Fibroblast of lung (primary cell): ENCODE measurements at regions not wholly inside any gene's neighbourhood (a gene's known extent, or its start where the extent isn't known, plus 50 kb on each side); places are given as distances from the start of the nearest gene placed in this dataset.

Source experiments
- DNase-seq, 2 donors: peaks; one replicate each; pipeline versions ENCODE4 v3.0.0 to v3.0.0-alpha.2; 2010; ENCODE audit warnings: low read depth in 2 of 2
- H2AFZ ChIP-seq: 2 replicates; pipeline ENCODE4 v1.5.1; 2012; ENCODE audit warnings: low read length, control low read depth, inconsistent platforms
- H3K27ac ChIP-seq: 2 replicates; pipeline ENCODE4 v1.5.1; 2011; ENCODE audit warnings: low read length, control low read depth; ENCODE audit not compliant: insufficient read depth
- H3K27me3 ChIP-seq: 2 replicates; pipeline ENCODE4 v1.5.1; 2011; ENCODE audit warnings: mild to moderate bottlenecking, low read length; ENCODE audit not compliant: control insufficient read depth, insufficient read depth
- H3K36me3 ChIP-seq: 2 replicates; pipeline ENCODE4 v1.5.1; 2011; ENCODE audit warnings: low read length; ENCODE audit not compliant: control insufficient read depth, insufficient read depth
- H3K4me1 ChIP-seq: 2 replicates; pipeline ENCODE4 v1.5.1; 2011; ENCODE audit warnings: low read length; ENCODE audit not compliant: control insufficient read depth, insufficient read depth; ENCODE audit errors: extremely low read depth
- H3K4me2 ChIP-seq: 2 replicates; pipeline ENCODE4 v1.5.1; 2011; ENCODE audit warnings: low read length, control low read depth; ENCODE audit not compliant: insufficient read depth; ENCODE audit errors: extremely low read depth
- H3K4me3 ChIP-seq, 4 experiments: fragments of 200-600 bp in 1 of 4; sonication (generic) in 1 of 4; replicated peaks in 1 of 4; 2 replicates each; pipeline ENCODE4 v1.5.1; 2011 to 2016; ENCODE audit warnings: low read length in 4 of 4, low read depth in 3 of 4, mild to moderate bottlenecking in 3 of 4, control low read depth in 2 of 4, inconsistent platforms in 1 of 4, mixed read lengths in 1 of 4; ENCODE audit not compliant: insufficient read depth in 1 of 4; ENCODE audit errors: control extremely low read depth in 1 of 4
- H3K79me2 ChIP-seq: 2 replicates; pipeline ENCODE4 v1.5.1; 2012; ENCODE audit warnings: mild to moderate bottlenecking, low read length, inconsistent platforms; ENCODE audit not compliant: control insufficient read depth, insufficient read depth
- H3K9ac ChIP-seq: 2 replicates; pipeline ENCODE4 v1.5.1; 2011; ENCODE audit warnings: mild to moderate bottlenecking, low read length, control low read depth; ENCODE audit not compliant: insufficient read depth
- H3K9me3 ChIP-seq: 2 replicates; pipeline ENCODE4 v1.5.1; 2012; ENCODE audit warnings: low read depth, low read length; ENCODE audit not compliant: control insufficient read depth, insufficient read depth
- H4K20me1 ChIP-seq: 2 replicates; pipeline ENCODE4 v1.5.1; 2011; ENCODE audit warnings: low read length; ENCODE audit not compliant: control insufficient read depth, insufficient read depth; ENCODE audit errors: extremely low read depth
- EZH2 ChIP-seq: IDR thresholded peaks from 2 replicates; pipeline ENCODE4 v1.5.1; 2012; ENCODE audit warnings: low read length, control low read depth, mild to moderate bottlenecking; ENCODE audit errors: missing control alignments
- TF ChIP-seq, protein P1 (sequence below), 2 donors: IDR thresholded peaks in 1 of 2; conservative IDR thresholded peaks in 1 of 2; 1 replicate in 1 of 2; 2 replicates in 1 of 2; pipeline ENCODE4 v1.5.1; 2011 to 2012; ENCODE audit warnings: low read length in 2 of 2, control low read depth in 1 of 2, inconsistent platforms in 1 of 2, low read depth in 1 of 2, mild to moderate bottlenecking in 1 of 2

DNA sequence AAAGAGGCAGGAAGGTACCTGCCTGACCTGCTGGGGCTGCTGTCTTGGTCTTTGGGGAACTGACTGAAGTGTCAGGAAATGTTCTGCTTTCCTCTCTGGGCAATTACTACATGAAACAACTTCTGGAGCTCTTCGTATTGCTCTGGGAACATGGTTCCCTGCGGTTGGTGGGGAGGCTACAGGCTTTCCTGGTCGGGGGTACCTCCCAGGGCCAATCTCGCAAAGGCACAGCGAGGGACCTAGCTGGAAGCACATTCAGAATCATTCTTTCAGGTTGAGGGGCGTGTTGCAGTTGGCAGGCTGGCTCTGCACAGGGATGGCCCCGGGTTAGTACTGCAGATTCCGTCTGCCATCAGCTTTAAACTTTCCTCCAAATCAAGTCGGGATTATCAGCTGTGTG is 88.9 kb upstream of the RANBP3L start:
- Histone ChIP-seq H3K9me3 (no peaks in the 10 kb centered on the region), H2AFZ (no peak overlapping the region), H3K4me1 (no peaks in the 10 kb centered on the region), H3K9ac (no peak overlapping the region), H3K4me3 (no peak overlapping the region), H3K27me3 (no peaks in the 10 kb centered on the region), H3K4me2 (no peak overlapping the region), H3K79me2 (no peaks in the 10 kb centered on the region), H4K20me1 (no peaks in the 10 kb centered on the region), H3K36me3 (no peaks in the 10 kb centered on the region), H3K27ac (no peak overlapping the region)
- DNase-seq = no peak
- TF ChIP-seq, protein P1, sequence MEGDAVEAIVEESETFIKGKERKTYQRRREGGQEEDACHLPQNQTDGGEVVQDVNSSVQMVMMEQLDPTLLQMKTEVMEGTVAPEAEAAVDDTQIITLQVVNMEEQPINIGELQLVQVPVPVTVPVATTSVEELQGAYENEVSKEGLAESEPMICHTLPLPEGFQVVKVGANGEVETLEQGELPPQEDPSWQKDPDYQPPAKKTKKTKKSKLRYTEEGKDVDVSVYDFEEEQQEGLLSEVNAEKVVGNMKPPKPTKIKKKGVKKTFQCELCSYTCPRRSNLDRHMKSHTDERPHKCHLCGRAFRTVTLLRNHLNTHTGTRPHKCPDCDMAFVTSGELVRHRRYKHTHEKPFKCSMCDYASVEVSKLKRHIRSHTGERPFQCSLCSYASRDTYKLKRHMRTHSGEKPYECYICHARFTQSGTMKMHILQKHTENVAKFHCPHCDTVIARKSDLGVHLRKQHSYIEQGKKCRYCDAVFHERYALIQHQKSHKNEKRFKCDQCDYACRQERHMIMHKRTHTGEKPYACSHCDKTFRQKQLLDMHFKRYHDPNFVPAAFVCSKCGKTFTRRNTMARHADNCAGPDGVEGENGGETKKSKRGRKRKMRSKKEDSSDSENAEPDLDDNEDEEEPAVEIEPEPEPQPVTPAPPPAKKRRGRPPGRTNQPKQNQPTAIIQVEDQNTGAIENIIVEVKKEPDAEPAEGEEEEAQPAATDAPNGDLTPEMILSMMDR (conservative IDR thresholded peaks at IDR 0.05 in 1 of 2, IDR thresholded peaks at IDR 0.05 in 1 of 2; ENCODE audit: low read depth in 1 of 2, low read length in 2 of 2) = no peak
- TF ChIP-seq EZH2 = no peak

DNA sequence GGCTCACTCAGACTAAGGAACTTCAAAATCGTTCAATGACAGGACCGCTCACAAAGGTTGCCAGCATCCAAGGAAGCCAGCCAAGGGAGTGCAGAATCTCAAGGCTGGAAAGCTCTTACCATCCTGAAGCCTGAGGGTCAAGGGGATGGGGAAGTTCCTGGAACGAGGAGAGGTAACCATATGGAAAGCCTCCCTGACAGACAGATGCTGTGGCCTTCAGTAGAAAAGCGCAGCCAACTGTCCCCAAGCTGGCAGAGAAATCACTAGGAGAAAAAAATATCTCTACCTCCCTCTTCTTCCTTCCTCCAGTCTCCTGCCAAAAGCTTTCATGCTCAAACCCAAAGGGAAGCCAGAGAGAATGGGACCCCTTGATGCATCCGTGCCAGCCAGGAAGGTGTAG is 90.5 kb upstream of the RANBP3L start:
- Histone ChIP-seq H3K4me3 (no peak overlapping the region), H3K9ac (no peak overlapping the region), H3K79me2 (no peaks in the 10 kb centered on the region), H2AFZ (no peak overlapping the region), H3K4me2 (no peak overlapping the region), H3K27ac (no peak overlapping the region), H3K4me1 (no peaks in the 10 kb centered on the region), H3K27me3 (no peaks in the 10 kb centered on the region), H3K36me3 (no peaks in the 10 kb centered on the region), H4K20me1 (no peaks in the 10 kb centered on the region), H3K9me3 (no peaks in the 10 kb centered on the region)
- TF ChIP-seq, protein P1 (conservative IDR thresholded peaks at IDR 0.05 in 1 of 2, IDR thresholded peaks at IDR 0.05 in 1 of 2; ENCODE audit: low read depth in 1 of 2, low read length in 2 of 2) = no peak
- TF ChIP-seq EZH2 = no peak
- no peak for DNase-seq

DNA sequence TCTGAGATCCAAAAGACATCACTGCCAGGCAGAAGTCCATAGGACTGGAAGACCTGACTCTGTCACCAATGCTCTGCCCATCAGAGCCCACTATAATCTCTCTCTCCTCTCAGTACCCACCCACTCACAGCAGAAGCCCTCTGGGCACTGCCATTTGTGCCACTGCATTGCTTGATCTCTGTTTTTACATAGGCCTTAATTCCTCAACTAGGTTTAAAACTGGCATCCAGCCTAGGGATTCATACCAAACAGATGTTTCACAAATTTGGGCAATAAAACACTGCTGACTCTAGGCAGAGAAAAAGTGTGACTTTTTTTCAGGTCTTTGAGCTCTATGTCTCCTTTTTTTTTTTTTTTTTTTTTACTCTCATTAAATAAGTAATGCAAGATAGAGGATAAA is 91.1 kb upstream of the RANBP3L start:
- H3K27ac ChIP-seq = no peak overlapping the region
- no peak overlapping the region for H3K9ac ChIP-seq
- no peaks in the 10 kb centered on the region for H3K9me3 ChIP-seq
- H3K4me1 ChIP-seq = no peaks in the 10 kb centered on the region
- H3K36me3 ChIP-seq = no peaks in the 10 kb centered on the region
- no peaks in the 10 kb centered on the region for H3K27me3 ChIP-seq
- no peak overlapping the region for H3K4me3 ChIP-seq
- TF ChIP-seq, protein P1 (conservative IDR thresholded peaks at IDR 0.05 in 1 of 2, IDR thresholded peaks at IDR 0.05 in 1 of 2; ENCODE audit: low read depth in 1 of 2, low read length in 2 of 2) = no peak
- no peak for TF ChIP-seq EZH2
- no peak overlapping the region for H2AFZ ChIP-seq
- H4K20me1 ChIP-seq = no peaks in the 10 kb centered on the region
- H3K79me2 ChIP-seq = no peaks in the 10 kb centered on the region
- peak; percentile 69 to 73 for DNase-seq
- no peak overlapping the region for H3K4me2 ChIP-seq
